SK-N-MC (cell line): ENCODE measurements at regions not wholly inside any gene's neighbourhood (a gene's known extent, or its start where the extent isn't known, plus 50 kb on each side); places are given as distances from the start of the nearest gene placed in this dataset.

Experiments
- EZH2 ChIP-seq: fragments of 200-600 bp; sonication (generic); IDR thresholded peaks from one replicate; pipeline ENCODE4 v1.6.1; 2017; ENCODE audit warnings: antibody characterized with exemption
- FOXP2 ChIP-seq: optimal IDR thresholded peaks from 2 replicates; pipeline ENCODE3; 2011; ENCODE audit warnings: mild to moderate bottlenecking, moderate library complexity; ENCODE audit not compliant: insufficient read depth; ENCODE audit errors: extremely low read length, control extremely low read depth
- POLR2AphosphoS5 ChIP-seq: IDR thresholded peaks from 2 replicates; pipeline ENCODE4 v1.6.1; 2012; ENCODE audit warnings: mild to moderate bottlenecking, low read depth, low read length, borderline replicate concordance

- TF ChIP-seq EZH2 (no peak), POLR2AphosphoS5 (no peak), FOXP2 (no peak)
Measured at GRCh38 chr2:224151680-224152310, 112.7 kb upstream of the SERPINE2 start.
